ENCODE measurements at regions not wholly inside any gene's neighbourhood (a gene's known extent, or its start where the extent isn't known, plus 50 kb on each side); places are given as distances from the start of the nearest gene placed in this dataset.

- no peak for DNase-seq
- Histone ChIP-seq H3K36me3 (ENCODE audit: low read depth) (no peaks in the 10 kb centered on the region), H3K9me3 (no peaks in the 10 kb centered on the region), H3K4me3 (no peak overlapping the region), H3K4me1 (ENCODE audit: low read depth) (no peaks in the 10 kb centered on the region)
- TF ChIP-seq, protein P1, sequence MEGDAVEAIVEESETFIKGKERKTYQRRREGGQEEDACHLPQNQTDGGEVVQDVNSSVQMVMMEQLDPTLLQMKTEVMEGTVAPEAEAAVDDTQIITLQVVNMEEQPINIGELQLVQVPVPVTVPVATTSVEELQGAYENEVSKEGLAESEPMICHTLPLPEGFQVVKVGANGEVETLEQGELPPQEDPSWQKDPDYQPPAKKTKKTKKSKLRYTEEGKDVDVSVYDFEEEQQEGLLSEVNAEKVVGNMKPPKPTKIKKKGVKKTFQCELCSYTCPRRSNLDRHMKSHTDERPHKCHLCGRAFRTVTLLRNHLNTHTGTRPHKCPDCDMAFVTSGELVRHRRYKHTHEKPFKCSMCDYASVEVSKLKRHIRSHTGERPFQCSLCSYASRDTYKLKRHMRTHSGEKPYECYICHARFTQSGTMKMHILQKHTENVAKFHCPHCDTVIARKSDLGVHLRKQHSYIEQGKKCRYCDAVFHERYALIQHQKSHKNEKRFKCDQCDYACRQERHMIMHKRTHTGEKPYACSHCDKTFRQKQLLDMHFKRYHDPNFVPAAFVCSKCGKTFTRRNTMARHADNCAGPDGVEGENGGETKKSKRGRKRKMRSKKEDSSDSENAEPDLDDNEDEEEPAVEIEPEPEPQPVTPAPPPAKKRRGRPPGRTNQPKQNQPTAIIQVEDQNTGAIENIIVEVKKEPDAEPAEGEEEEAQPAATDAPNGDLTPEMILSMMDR (IDR thresholded peaks at IDR 0.05): no peak
- intact Hi-C loops (cut with DNase I, micrococcal nuclease): no loop called here
- no peak for ATAC-seq
Observed at GRCh38 chr22:26781062-26781461, 123.7 kb downstream of the MIAT start.

- Histone ChIP-seq H3K9me3 (no peaks in the 10 kb centered on the region), H3K4me3 (no peak overlapping the region), H3K4me1 (ENCODE audit: low read depth) (no peaks in the 10 kb centered on the region), H3K36me3 (ENCODE audit: low read depth) (no peaks in the 10 kb centered on the region)
- TF ChIP-seq, protein P1 (IDR thresholded peaks at IDR 0.05): no peak
- ATAC-seq: no peak
- intact Hi-C loops (cut with DNase I, micrococcal nuclease): no loop called here
- DNase-seq: no peak
Observed at GRCh38 chr22:26781596-26781995, 124.2 kb downstream of the MIAT start.

DNA sequence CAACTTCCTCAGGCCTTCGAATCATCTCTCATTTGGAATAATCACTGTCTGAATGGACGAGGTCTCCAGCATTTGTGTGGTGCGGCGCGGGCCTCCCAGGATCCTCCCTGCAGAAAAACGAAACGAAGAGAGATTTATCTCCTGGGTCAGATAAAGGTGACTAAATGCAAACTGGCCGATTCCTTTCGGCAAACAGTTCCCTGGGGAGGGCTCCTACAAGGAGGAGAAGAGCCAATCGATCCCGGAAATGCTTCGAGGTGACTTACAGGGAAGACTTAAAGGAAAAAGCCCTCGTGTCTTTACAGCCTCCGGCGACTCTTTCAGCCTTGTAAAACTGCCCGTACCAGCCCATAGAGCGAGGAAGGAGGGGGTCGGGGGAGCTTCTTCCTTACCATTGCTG is 126.5 kb downstream of the MIAT start:
- H3K4me3 ChIP-seq: no peak overlapping the region
- H3K9me3 ChIP-seq: no peaks in the 10 kb centered on the region
- no peaks in the 10 kb centered on the region for H3K36me3 ChIP-seq (ENCODE audit: low read depth)
- DNase-seq: peak in 1 of 3 donors; percentile 18
- peak; percentile 39 for ATAC-seq
- intact Hi-C loops (cut with DNase I, micrococcal nuclease): no loop called here
- no peaks in the 10 kb centered on the region for H3K4me1 ChIP-seq (ENCODE audit: low read depth)
- TF ChIP-seq, protein P1 (IDR thresholded peaks at IDR 0.05): no peak

GRCh38 chr22:26784772-26785171 is 127.4 kb downstream of the MIAT start:
- intact Hi-C loops (cut with DNase I, micrococcal nuclease): no loop called here
- DNase-seq: no peak
- no peaks in the 10 kb centered on the region for H3K4me1 ChIP-seq (ENCODE audit: low read depth)
- no peaks in the 10 kb centered on the region for H3K36me3 ChIP-seq (ENCODE audit: low read depth)
- no peak overlapping the region for H3K4me3 ChIP-seq
- H3K9me3 ChIP-seq: no peaks in the 10 kb centered on the region
- no peak for ATAC-seq
- TF ChIP-seq, protein P1 (IDR thresholded peaks at IDR 0.05): no peak

GRCh38 chr22:26785932-26786331 is 128.5 kb downstream of the MIAT start:
- intact Hi-C loops (cut with DNase I, micrococcal nuclease): no loop called here
- Histone ChIP-seq H3K4me3 (no peak overlapping the region), H3K9me3 (no peaks in the 10 kb centered on the region), H3K4me1 (ENCODE audit: low read depth) (no peaks in the 10 kb centered on the region), H3K36me3 (ENCODE audit: low read depth) (no peaks in the 10 kb centered on the region)
- DNase-seq (no peak), ATAC-seq (no peak)
- TF ChIP-seq, protein P1 (IDR thresholded peaks at IDR 0.05): no peak

DNA sequence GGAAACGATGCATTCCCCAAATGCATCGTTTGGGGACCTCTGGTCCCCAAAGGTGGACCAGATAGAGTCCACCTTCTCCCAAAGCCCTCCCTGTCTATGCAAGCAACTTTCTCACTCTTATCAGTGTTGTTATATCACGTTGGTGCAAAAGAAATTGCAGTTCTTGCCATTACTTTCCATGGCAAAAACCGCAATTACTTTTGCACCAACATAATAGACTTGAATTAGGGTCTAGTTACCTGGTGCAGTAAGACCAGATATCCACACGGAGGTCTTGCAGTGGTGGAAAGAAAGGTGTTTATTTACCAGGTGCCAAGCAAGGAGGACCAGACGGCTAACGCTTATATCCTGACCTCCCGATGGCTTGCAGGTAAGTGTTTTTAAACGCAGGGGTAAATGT is 129.0 kb downstream of the MIAT start:
- Histone ChIP-seq H3K4me3 (no peak overlapping the region), H3K9me3 (no peaks in the 10 kb centered on the region), H3K4me1 (ENCODE audit: low read depth) (no peaks in the 10 kb centered on the region), H3K36me3 (ENCODE audit: low read depth) (no peaks in the 10 kb centered on the region)
- ATAC-seq (no peak), DNase-seq (no peak)
- TF ChIP-seq, protein P1 (IDR thresholded peaks at IDR 0.05): no peak
- intact Hi-C loops (cut with DNase I, micrococcal nuclease): no loop called here
